MCF 10A (cell line): ENCODE measurements at regions not wholly inside any gene's neighbourhood (a gene's known extent, or its start where the extent isn't known, plus 50 kb on each side); places are given as distances from the start of the nearest gene placed in this dataset.

ENCODE experiments used
- BruUV-seq: library from RNA; stranded (reverse); fragments of 400-500 nt; replicated peaks from 2 replicates; lab custom pipeline; 2021; lab: Mats Ljungman, UMichigan
- CTCF ChIA-PET: fragments of 300-600 bp; sonication (Branson Sonifier 250); formaldehyde crosslinking; extraction: SDS; loops from one replicate; lab custom pipeline; 2021; ENCODE audit warnings: antibody characterized with exemption, inconsistent platforms; lab: Yijun Ruan, JAX
- POLR2A ChIA-PET: fragments of 300-600, 350-650 bp; sonication (Branson Sonifier 250); formaldehyde crosslinking; extraction: SDS; loops from one replicate; lab custom pipeline; 2020; ENCODE audit warnings: antibody characterized with exemption, inconsistent platforms; lab: Yijun Ruan, JAX
- DNase-seq: peaks from one replicate; pipeline ENCODE4 v3.0.0-alpha.2; 2018; ENCODE audit not compliant: unreplicated experiment
- H3K27ac Mint-ChIP-seq: one replicate; pipeline ENCODE4 v1.8.0; 2022; ENCODE audit warnings: mild to moderate bottlenecking, low read depth, mixed read lengths; ENCODE audit not compliant: unreplicated experiment
- H3K27me3 Mint-ChIP-seq: one replicate; pipeline ENCODE4 v1.8.0; 2022; ENCODE audit warnings: mixed read lengths; ENCODE audit not compliant: insufficient read depth, unreplicated experiment
- H3K36me3 Mint-ChIP-seq: one replicate; pipeline ENCODE4 v1.8.0; 2022; ENCODE audit warnings: mild to moderate bottlenecking, moderate library complexity, mixed read lengths; ENCODE audit not compliant: insufficient read depth, unreplicated experiment
- H3K4me1 Mint-ChIP-seq: one replicate; pipeline ENCODE4 v1.8.0; 2022; ENCODE audit warnings: mixed read lengths; ENCODE audit not compliant: insufficient read depth, unreplicated experiment
- H3K4me3 Mint-ChIP-seq: one replicate; pipeline ENCODE4 v1.8.0; 2022; ENCODE audit warnings: mild to moderate bottlenecking, moderate library complexity, mixed read lengths; ENCODE audit not compliant: unreplicated experiment
- H3K9me3 Mint-ChIP-seq: one replicate; pipeline ENCODE4 v1.8.0; 2022; ENCODE audit warnings: mixed read lengths; ENCODE audit not compliant: unreplicated experiment
- CTCF ChIP-seq: fragments of 200-600 bp; IDR thresholded peaks from one replicate; pipeline ENCODE4 v1.8.0; 2022; ENCODE audit warnings: antibody characterized with exemption, mild to moderate bottlenecking; ENCODE audit not compliant: unreplicated experiment
- intact Hi-C: fragments of 100-400 bp; cut with micrococcal nuclease; formaldehyde crosslinking; loops from 2 replicates; pipeline ENCODE4 v1.14.1; 2022

- H3K36me3 Mint-ChIP-seq: no peaks in the 10 kb centered on the region
- intact Hi-C loops: no loop called here
- ChIA-PET POLR2A (no interaction called here), CTCF (interaction anchor here (0.7 to 1.6 kb wide), 2 partner anchors 11 to 325 kb away, joined by 4 to 5 read pairs; no protein-coding TSS in a partner anchor)
- H3K4me3 Mint-ChIP-seq: no peak overlapping the region
- no TSS peak for BruUV-seq
- no peaks in the 10 kb centered on the region for H3K9me3 Mint-ChIP-seq
- DNase-seq: no peak
- no peak for TF ChIP-seq CTCF
- H3K4me1 Mint-ChIP-seq: no peaks in the 10 kb centered on the region
- H3K27me3 Mint-ChIP-seq: peaks cover 38% of the 10 kb centered on the region
- H3K27ac Mint-ChIP-seq: no peak overlapping the region
Measured at GRCh38 chr12:113766131-113766878, 199.8 kb downstream of the RBM19 start.

GRCh38 chr12:113764661-113765060, 201.5 kb downstream of the RBM19 start:
- intact Hi-C loops: no loop called here
- ChIA-PET POLR2A (no interaction called here), CTCF (no interaction called here)
- H3K27me3 Mint-ChIP-seq: peaks cover 38% of the 10 kb centered on the region
- TF ChIP-seq CTCF: no peak
- no peak for DNase-seq
- no peak overlapping the region for H3K27ac Mint-ChIP-seq
- H3K36me3 Mint-ChIP-seq: no peaks in the 10 kb centered on the region
- no TSS peak for BruUV-seq
- H3K4me1 Mint-ChIP-seq: no peaks in the 10 kb centered on the region
- H3K4me3 Mint-ChIP-seq: no peak overlapping the region
- no peaks in the 10 kb centered on the region for H3K9me3 Mint-ChIP-seq

- intact Hi-C loops: no loop called here
- CTCF ChIA-PET: interaction anchor here (0.7 kb wide), 1 partner anchor 149 kb away, joined by 5 read pairs; no protein-coding TSS in a partner anchor
- DNase-seq: no peak
- BruUV-seq: no TSS peak
- Mint-ChIP-seq H3K27me3 (peaks cover 38% of the 10 kb centered on the region), H3K4me1 (no peaks in the 10 kb centered on the region), H3K4me3 (no peak overlapping the region), H3K9me3 (no peaks in the 10 kb centered on the region), H3K27ac (no peak overlapping the region), H3K36me3 (no peaks in the 10 kb centered on the region)
- TF ChIP-seq CTCF: no peak
- POLR2A ChIA-PET: no interaction called here
Measured at GRCh38 chr12:113762882-113763816, 203.0 kb downstream of the RBM19 start.
